Ascending aorta (tissue), 2 donors: ENCODE measurements at regions not wholly inside any gene's neighbourhood (a gene's known extent, or its start where the extent isn't known, plus 50 kb on each side); places are given as distances from the start of the nearest gene placed in this dataset.
A peak's percentile ranks its signal among the peaks of the same experiment; 100 is the strongest.

Source experiments
- DNase-seq, 2 donors: peaks; one replicate each; pipeline ENCODE4 v3.0.0-alpha.2; 2019; ENCODE audit warnings: low spot score in 2 of 2
- H3K27ac ChIP-seq, 2 donors: fragments of 200-600 bp; sonication (generic); one replicate each; pipeline ENCODE4 v1.5.1; 2016 to 2017; ENCODE audit warnings: mild to moderate bottlenecking in 1 of 2
- H3K27me3 ChIP-seq: fragments of 200-600 bp; sonication (generic); one replicate; pipeline ENCODE4 v1.5.1; 2017
- H3K36me3 ChIP-seq, 2 donors: fragments of 200-600 bp; sonication (generic); one replicate each; pipeline ENCODE4 v1.5.1; 2016
- H3K4me1 ChIP-seq, 2 donors: fragments of 200-600 bp; sonication (generic); one replicate each; pipeline ENCODE4 v1.5.1; 2016 to 2017; ENCODE audit warnings: mild to moderate bottlenecking in 1 of 2
- H3K4me3 ChIP-seq, 2 donors: fragments of 200-600 bp; sonication (generic); one replicate each; pipeline ENCODE4 v1.5.1; 2016 to 2017; ENCODE audit warnings: mild to moderate bottlenecking in 1 of 2
- H3K9me3 ChIP-seq, 2 donors: fragments of 200-600 bp; sonication (generic); one replicate each; pipeline ENCODE4 v1.5.1; 2016
- CTCF ChIP-seq, 3 experiments: fragments of 200-600 bp in 2 of 3; fragments of 450-650 bp in 1 of 3; sonication (generic) in 2 of 3; IDR thresholded peaks; one replicate each; pipeline ENCODE4 v1.5.1; 2016 to 2019; ENCODE audit warnings: antibody characterized with exemption in 3 of 3, mild to moderate bottlenecking in 1 of 3, moderate library complexity in 1 of 3
- intact Hi-C: fragments of 100-400 bp; cut with DNase I; formaldehyde crosslinking; loops from one replicate; pipeline ENCODE4 v1.15.1; 2023

- intact Hi-C loops = no loop called here
- Histone ChIP-seq H3K27ac (no peak overlapping the region), H3K4me1 (peaks cover 5 to 32% of the 10 kb centered on the region in 2 donors), H3K9me3 (no peaks in the 10 kb centered on the region), H3K27me3 (no peaks in the 10 kb centered on the region), H3K4me3 (no peak overlapping the region), H3K36me3 (no peaks in the 10 kb centered on the region)
- no peak for TF ChIP-seq CTCF (IDR thresholded peaks at IDR 0.05)
- no peak for DNase-seq
Observed at GRCh38 chr16:14007450-14007849, 63.7 kb upstream of the MRTFB start.

GRCh38 chr16:14011001-14011400 is 60.1 kb upstream of the MRTFB start:
- H3K4me1 ChIP-seq = peaks cover 6 to 31% of the 10 kb centered on the region in 2 donors

GRCh38 chr16:14011846-14012245 is 59.3 kb upstream of the MRTFB start:
- Histone ChIP-seq H3K4me1 (peaks cover 9 to 39% of the 10 kb centered on the region in 2 donors), H3K4me3 (no peak overlapping the region), H3K27ac (peak overlapping the region; percentile 4 to 77), H3K36me3 (no peaks in the 10 kb centered on the region), H3K9me3 (no peaks in the 10 kb centered on the region), H3K27me3 (no peaks in the 10 kb centered on the region)
- intact Hi-C loops = loop anchor here (10.0 kb wide), 1 partner anchor 513 kb away; no protein-coding TSS in a partner anchor
- DNase-seq = no peak
- no peak for TF ChIP-seq CTCF (IDR thresholded peaks at IDR 0.05)

More at GRCh38 chr16:14011001-14011400, 60.1 kb upstream of the MRTFB start:
- Histone ChIP-seq H3K36me3 (no peaks in the 10 kb centered on the region), H3K9me3 (no peaks in the 10 kb centered on the region), H3K4me3 (no peak overlapping the region), H3K27me3 (no peaks in the 10 kb centered on the region), H3K27ac (no peak overlapping the region)
- TF ChIP-seq CTCF (IDR thresholded peaks at IDR 0.05) = no peak
- DNase-seq = no peak
- intact Hi-C loops = loop anchor here (10.0 kb wide), 1 partner anchor 514 kb away; no protein-coding TSS in a partner anchor

GRCh38 chr16:14013145-14013570 is 58.0 kb upstream of the MRTFB start:
- H3K4me1 ChIP-seq = peaks cover 9 to 43% of the 10 kb centered on the region in 2 donors

GRCh38 chr16:14013571-14014283 is 57.4 kb upstream of the MRTFB start:
- H3K36me3 ChIP-seq = no peaks in the 10 kb centered on the region
- H3K27ac ChIP-seq = peak overlapping the region; percentile 77 to 90
- intact Hi-C loops = loop anchor here (10.0 kb wide), 1 partner anchor 511 kb away; no protein-coding TSS in a partner anchor
- H3K4me3 ChIP-seq = peak overlapping the region; percentile 8 to 17
- no peaks in the 10 kb centered on the region for H3K9me3 ChIP-seq
- no peaks in the 10 kb centered on the region for H3K27me3 ChIP-seq
- peaks cover 9 to 48% of the 10 kb centered on the region in 2 donors for H3K4me1 ChIP-seq
- DNase-seq = peak in 1 of 2 donors; percentile 74
- no peak for TF ChIP-seq CTCF (IDR thresholded peaks at IDR 0.05)

More at GRCh38 chr16:14013145-14013570, 58.0 kb upstream of the MRTFB start:
- intact Hi-C loops = loop anchor here (10.0 kb wide), 1 partner anchor 512 kb away; no protein-coding TSS in a partner anchor
- no peaks in the 10 kb centered on the region for H3K27me3 ChIP-seq
- H3K27ac ChIP-seq = peak overlapping the region; percentile 77 to 90
- DNase-seq = no peak
- no peak for TF ChIP-seq CTCF (IDR thresholded peaks at IDR 0.05)
- H3K9me3 ChIP-seq = no peaks in the 10 kb centered on the region
- no peaks in the 10 kb centered on the region for H3K36me3 ChIP-seq
- peak overlapping the region in 1 of 2 donors; percentile 8 for H3K4me3 ChIP-seq
